MM.1S (cell line): ENCODE measurements at regions not wholly inside any gene's neighbourhood (a gene's known extent, or its start where the extent isn't known, plus 50 kb on each side); places are given as distances from the start of the nearest gene placed in this dataset.
"Not testable (repeated sequence)": the region's sequence is repeated elsewhere in the genome, so short reads cannot be mapped to it uniquely, and the experiment has no call there.

ENCODE experiments used
- EZH2 ChIP-seq: fragments of 300-600 bp; sonication (generic); optimal IDR thresholded peaks from 2 replicates; pipeline ENCODE3; 2017; ENCODE audit warnings: low read depth, mild to moderate bottlenecking, antibody characterized with exemption, low read length, mixed read lengths
- EZH2phosphoT487 ChIP-seq: fragments of 300-600 bp; sonication (generic); IDR thresholded peaks from 2 replicates; pipeline ENCODE4 v1.6.1; 2018; ENCODE audit warnings: antibody characterized with exemption, low read length
- TF ChIP-seq, protein P1 (sequence below): fragments of 300-600 bp; sonication (generic); IDR thresholded peaks from 2 replicates; pipeline ENCODE4 v1.5.1; 2016; ENCODE audit warnings: antibody characterized with exemption, low read length, mixed read lengths

- TF ChIP-seq, protein P1, sequence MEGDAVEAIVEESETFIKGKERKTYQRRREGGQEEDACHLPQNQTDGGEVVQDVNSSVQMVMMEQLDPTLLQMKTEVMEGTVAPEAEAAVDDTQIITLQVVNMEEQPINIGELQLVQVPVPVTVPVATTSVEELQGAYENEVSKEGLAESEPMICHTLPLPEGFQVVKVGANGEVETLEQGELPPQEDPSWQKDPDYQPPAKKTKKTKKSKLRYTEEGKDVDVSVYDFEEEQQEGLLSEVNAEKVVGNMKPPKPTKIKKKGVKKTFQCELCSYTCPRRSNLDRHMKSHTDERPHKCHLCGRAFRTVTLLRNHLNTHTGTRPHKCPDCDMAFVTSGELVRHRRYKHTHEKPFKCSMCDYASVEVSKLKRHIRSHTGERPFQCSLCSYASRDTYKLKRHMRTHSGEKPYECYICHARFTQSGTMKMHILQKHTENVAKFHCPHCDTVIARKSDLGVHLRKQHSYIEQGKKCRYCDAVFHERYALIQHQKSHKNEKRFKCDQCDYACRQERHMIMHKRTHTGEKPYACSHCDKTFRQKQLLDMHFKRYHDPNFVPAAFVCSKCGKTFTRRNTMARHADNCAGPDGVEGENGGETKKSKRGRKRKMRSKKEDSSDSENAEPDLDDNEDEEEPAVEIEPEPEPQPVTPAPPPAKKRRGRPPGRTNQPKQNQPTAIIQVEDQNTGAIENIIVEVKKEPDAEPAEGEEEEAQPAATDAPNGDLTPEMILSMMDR, result not testable (repeated sequence)
- not testable (repeated sequence) for TF ChIP-seq EZH2phosphoT487, EZH2
These were observed 115.4 kb upstream of the SPOPL start for GRCh38 chr2:138386191-138386590.
